HEK293T (cell line): ENCODE measurements at regions not wholly inside any gene's neighbourhood (a gene's known extent, or its start where the extent isn't known, plus 50 kb on each side); places are given as distances from the start of the nearest gene placed in this dataset.
"Not testable (repeated sequence)": the region's sequence is repeated elsewhere in the genome, so short reads cannot be mapped to it uniquely, and the experiment has no call there.

ENCODE experiments used
- CTCF ChIA-PET: fragments of 350-600 bp; formaldehyde crosslinking; extraction: SDS; loops from one replicate; lab custom pipeline; 2021; ENCODE audit warnings: antibody characterized with exemption, inconsistent platforms; lab: Yijun Ruan, JAX
- POLR2A ChIA-PET: fragments of 350-600 bp; formaldehyde crosslinking; extraction: SDS; loops from one replicate; lab custom pipeline; 2020; ENCODE audit warnings: antibody characterized with exemption, inconsistent platforms; lab: Yijun Ruan, JAX
- DNase-seq: peaks from one replicate; pipeline ENCODE4 v3.0.0; 2012; ENCODE audit warnings: mixed read lengths; ENCODE audit errors: extremely low spot score
- ARNT ChIP-seq: fragments of 450-650 bp; IDR thresholded peaks from 2 replicates; pipeline ENCODE4 v1.6.1; 2017; ENCODE audit warnings: mild to moderate bottlenecking
- BHLHE40 ChIP-seq: fragments of 450-650 bp; IDR thresholded peaks from 2 replicates; pipeline ENCODE4 v1.6.1; 2016; ENCODE audit warnings: mild to moderate bottlenecking, moderate library complexity, borderline replicate concordance
- CTBP1 ChIP-seq: fragments of 450-650 bp; IDR thresholded peaks from 2 replicates; pipeline ENCODE4 v1.6.1; 2016; ENCODE audit warnings: borderline replicate concordance
- ELF4 ChIP-seq: fragments of 450-650 bp; IDR thresholded peaks from 2 replicates; pipeline ENCODE4 v1.6.1; 2017; ENCODE audit warnings: antibody characterized with exemption
- FOXA1 ChIP-seq: fragments of 450-650 bp; IDR thresholded peaks from 2 replicates; pipeline ENCODE4 v1.6.1; 2016; ENCODE audit warnings: mild to moderate bottlenecking
- FOXK2 ChIP-seq: fragments of 450-650 bp; IDR thresholded peaks from 2 replicates; pipeline ENCODE4 v1.6.1; 2016; ENCODE audit warnings: mild to moderate bottlenecking
- FOXM1 ChIP-seq: fragments of 450-650 bp; IDR thresholded peaks from 2 replicates; pipeline ENCODE4 v1.6.1; 2017; ENCODE audit warnings: mild to moderate bottlenecking, borderline replicate concordance
- HDGF ChIP-seq: fragments of 450-650 bp; IDR thresholded peaks from 2 replicates; pipeline ENCODE4 v1.6.1; 2017; ENCODE audit warnings: antibody characterized with exemption, borderline replicate concordance
- L3MBTL2 ChIP-seq: fragments of 450-650 bp; conservative IDR thresholded peaks from 2 replicates; pipeline ENCODE4 v1.6.1; 2016; ENCODE audit warnings: mild to moderate bottlenecking
- LEF1 ChIP-seq: fragments of 450-650 bp; IDR thresholded peaks from 2 replicates; pipeline ENCODE4 v1.6.1; 2017; ENCODE audit warnings: mild to moderate bottlenecking, borderline replicate concordance
- NFRKB ChIP-seq: fragments of 450-650 bp; IDR thresholded peaks from 2 replicates; pipeline ENCODE4 v1.6.1; 2016; ENCODE audit warnings: mild to moderate bottlenecking, moderate library complexity
- SP1 ChIP-seq: fragments of 450-650 bp; IDR thresholded peaks from 2 replicates; pipeline ENCODE4 v1.6.1; 2017
- SUZ12 ChIP-seq: fragments of 450-650 bp; IDR thresholded peaks from 2 replicates; pipeline ENCODE4 v1.6.1; 2016; ENCODE audit warnings: mild to moderate bottlenecking
- TARDBP ChIP-seq: fragments of 450-650 bp; IDR thresholded peaks from 2 replicates; pipeline ENCODE4 v1.6.1; 2016
- ZNF384 ChIP-seq: fragments of 450-650 bp; IDR thresholded peaks from 2 replicates; pipeline ENCODE4 v1.6.1; 2016
- TF ChIP-seq, protein P1 (sequence below): fragments of 450-650 bp; IDR thresholded peaks from 2 replicates; pipeline ENCODE4 v1.6.1; 2016

DNA sequence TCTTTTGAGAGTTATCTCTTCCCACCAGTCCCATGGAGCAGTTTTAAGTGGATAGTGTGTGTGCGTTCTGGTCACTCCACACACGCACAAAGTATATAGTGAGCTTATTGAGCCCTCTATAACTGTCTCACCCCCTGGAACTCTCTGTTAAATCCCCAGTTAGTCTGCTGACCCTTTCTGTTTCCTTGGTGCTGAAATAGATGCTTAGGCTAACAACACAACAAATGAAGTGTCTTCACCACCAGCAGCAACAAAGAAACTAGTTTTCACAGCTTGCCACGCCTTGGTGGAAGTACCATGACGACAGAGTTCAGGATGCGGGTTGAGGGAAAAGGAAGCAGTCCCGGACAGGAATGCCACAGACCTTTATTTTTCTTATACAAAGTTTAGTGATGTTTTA, 203.5 kb upstream of the TMEFF2 start:
- TF ChIP-seq CTBP1 (no peak), L3MBTL2 (no peak), TARDBP (no peak), ZNF384 (no peak), BHLHE40 (no peak), SUZ12 (no peak), HDGF (no peak), ELF4 (no peak)
- POLR2A ChIA-PET, result no interaction called here
- CTCF ChIA-PET, result no interaction called here
- DNase-seq, result no peak

DNA sequence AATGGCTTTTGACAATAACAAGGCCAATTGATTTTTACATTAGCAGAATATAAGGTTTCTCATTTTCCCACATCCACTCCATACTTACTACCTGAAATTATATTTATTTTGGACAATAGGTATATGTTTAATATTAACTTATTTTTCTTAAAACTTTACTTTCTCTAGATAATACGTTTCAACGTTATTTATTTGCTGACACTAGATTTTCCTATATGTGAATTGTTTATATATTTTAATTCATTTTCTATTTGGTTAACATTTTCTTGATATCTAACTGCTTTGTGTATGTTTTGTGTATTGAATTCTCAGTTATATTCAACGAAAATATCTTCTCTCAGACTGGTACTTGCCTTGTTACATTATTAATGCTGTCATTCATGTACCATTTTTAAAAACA, 199.9 kb upstream of the TMEFF2 start:
- DNase-seq, result no peak
- TF ChIP-seq FOXM1 (no peak), BHLHE40 (no peak), TARDBP (no peak)
- ChIA-PET CTCF (no interaction called here), POLR2A (no interaction called here)

DNA sequence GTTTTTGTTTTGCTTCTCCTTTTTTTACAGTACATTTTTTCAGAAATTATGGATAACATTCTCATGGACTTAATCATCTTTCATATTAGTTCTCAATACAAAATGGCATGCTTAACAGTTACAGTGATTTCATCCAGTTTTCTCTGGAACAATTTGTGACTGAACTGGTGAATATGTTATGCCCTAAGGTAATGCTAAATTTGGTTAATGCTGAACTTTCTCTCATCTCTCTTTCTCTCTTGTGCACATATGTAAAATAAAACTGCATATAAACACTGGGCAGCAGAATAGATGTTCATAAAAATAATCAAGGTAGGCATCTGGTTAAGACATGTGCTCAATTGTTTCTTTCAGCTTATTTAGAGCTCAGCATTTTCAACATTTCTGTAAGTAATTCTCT, 196.3 kb upstream of the TMEFF2 start:
- CTCF ChIA-PET, result no interaction called here
- TF ChIP-seq, protein P1, sequence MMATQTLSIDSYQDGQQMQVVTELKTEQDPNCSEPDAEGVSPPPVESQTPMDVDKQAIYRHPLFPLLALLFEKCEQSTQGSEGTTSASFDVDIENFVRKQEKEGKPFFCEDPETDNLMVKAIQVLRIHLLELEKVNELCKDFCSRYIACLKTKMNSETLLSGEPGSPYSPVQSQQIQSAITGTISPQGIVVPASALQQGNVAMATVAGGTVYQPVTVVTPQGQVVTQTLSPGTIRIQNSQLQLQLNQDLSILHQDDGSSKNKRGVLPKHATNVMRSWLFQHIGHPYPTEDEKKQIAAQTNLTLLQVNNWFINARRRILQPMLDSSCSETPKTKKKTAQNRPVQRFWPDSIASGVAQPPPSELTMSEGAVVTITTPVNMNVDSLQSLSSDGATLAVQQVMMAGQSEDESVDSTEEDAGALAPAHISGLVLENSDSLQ, result no peak
- TF ChIP-seq ARNT (no peak), FOXM1 (no peak), FOXK2 (no peak), SP1 (no peak), NFRKB (no peak), HDGF (no peak)
- POLR2A ChIA-PET, result no interaction called here
- DNase-seq, result no peak

DNA sequence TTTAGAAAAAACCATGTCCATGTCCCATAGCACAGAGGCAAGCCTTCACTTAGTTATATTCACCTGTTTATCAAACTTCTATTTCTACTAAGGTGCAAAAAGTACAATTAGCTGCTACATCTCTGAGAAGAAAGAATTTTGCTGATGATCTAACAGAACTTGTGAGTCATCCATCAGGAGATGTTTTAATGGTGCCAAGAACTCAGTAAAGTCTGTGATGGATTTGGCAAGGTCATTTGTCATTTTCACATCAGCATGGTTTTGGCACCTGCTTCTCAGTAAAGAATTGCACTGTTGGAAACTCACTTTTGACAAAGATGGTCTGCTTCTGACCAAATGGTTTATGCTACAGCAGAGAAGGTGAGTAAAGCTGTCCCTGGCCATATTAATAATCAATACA, 195.7 kb upstream of the TMEFF2 start:
- ChIA-PET CTCF (no interaction called here), POLR2A (no interaction called here)
- no peak for DNase-seq
- TF ChIP-seq SP1 (no peak), NFRKB (no peak), HDGF (no peak), FOXA1 (no peak), LEF1 (no peak), FOXM1 (no peak), BHLHE40 (no peak), ZNF384 (no peak), FOXK2 (no peak), ELF4 (no peak), SUZ12 (no peak), L3MBTL2 (no peak), CTBP1 (no peak), ARNT (no peak), TARDBP (no peak)
- TF ChIP-seq, protein P1, result no peak

DNA sequence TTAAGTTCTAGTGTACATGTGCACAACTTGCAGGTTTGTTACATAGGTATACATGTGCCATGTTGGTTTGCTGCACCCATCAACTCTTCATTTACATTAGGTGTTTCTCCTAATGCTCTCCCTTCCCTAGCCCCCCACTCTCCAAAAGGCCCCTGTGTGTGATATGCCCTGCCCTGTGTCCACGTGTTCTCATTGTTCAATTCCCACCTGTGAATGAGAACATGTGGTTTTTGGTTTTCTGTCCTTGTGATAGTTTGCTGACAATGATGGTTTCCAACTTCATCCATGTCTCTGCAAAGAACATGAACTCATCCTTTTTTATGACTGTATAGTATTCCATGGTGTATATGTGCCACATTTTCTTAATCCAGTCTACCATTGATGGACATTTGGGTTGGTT, 189.5 kb upstream of the TMEFF2 start:
- CTCF ChIA-PET, DNase-seq, POLR2A ChIA-PET: not testable (repeated sequence)

DNA sequence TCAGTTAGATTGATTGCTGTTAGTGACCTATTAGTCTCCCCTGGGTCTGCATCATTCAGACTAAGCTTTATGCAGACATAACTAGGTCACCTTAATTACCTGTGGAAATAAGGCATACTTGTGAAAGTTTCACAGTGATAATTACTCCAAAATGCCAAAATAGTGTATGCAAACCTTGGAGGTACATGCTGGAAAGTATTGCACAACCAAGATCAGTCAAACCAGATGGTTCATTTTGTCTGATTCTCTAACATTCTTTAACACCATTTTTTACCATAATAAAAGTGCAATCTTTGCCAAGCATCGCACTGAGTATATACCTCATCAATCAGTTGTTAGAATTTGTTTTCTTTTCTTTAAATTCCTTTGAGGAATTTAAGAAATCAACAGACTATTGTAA, 186.3 kb upstream of the TMEFF2 start:
- no peak for DNase-seq
- CTCF ChIA-PET, result no interaction called here
- POLR2A ChIA-PET, result no interaction called here
- TF ChIP-seq NFRKB (no peak), CTBP1 (no peak), L3MBTL2 (no peak), ELF4 (no peak), BHLHE40 (no peak), HDGF (no peak), ZNF384 (no peak), FOXA1 (no peak), FOXM1 (no peak), SP1 (no peak)

DNA sequence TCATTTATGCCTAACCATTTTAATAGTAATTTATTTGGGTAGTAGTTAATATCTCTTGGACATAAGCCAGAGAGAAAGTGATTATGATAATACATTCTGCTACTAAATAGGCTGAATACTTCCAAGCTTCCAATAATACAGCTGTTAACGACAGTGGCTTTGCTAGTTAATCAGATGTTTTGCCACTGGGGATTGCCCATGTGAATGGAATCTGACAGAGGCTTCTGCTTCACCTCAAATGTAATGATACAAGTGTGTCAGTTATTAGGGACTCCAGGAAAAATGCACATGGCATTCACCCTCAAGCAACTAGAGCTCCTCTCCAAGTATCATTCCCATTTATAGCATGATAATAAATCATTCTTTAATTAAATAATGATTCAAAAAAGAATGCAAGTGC, 185.0 kb upstream of the TMEFF2 start:
- CTCF ChIA-PET, result no interaction called here
- DNase-seq, result no peak
- no peak for TF ChIP-seq NFRKB
- TF ChIP-seq, protein P1, result no peak
- no peak for TF ChIP-seq SP1
- TF ChIP-seq LEF1, result no peak
- no peak for TF ChIP-seq ARNT
- TF ChIP-seq BHLHE40, result no peak
- POLR2A ChIA-PET, result no interaction called here

DNA sequence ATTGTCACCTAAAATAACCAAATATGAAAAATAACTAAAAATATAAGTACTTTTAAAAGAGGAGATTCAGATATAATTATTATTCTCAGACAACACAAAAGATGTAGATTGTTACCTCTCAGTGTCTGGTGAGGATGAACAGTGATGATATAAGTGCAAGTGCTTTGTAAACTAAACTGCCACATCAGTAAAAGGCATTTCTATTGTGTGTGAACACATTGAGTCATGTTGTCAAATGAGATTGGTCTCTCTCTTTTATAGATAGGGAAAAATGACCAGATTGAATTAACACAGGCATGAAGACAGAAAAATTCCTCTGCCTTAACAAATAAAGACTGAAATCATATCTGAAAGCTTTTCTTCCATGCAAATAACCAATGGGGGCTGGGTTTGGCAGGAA, 182.4 kb upstream of the TMEFF2 start:
- TF ChIP-seq ZNF384 (no peak), CTBP1 (no peak), ELF4 (no peak), L3MBTL2 (no peak), LEF1 (no peak), FOXK2 (no peak), HDGF (no peak), NFRKB (no peak), FOXA1 (no peak), ARNT (no peak), TARDBP (no peak), FOXM1 (no peak), BHLHE40 (no peak), SP1 (no peak), SUZ12 (no peak)
- TF ChIP-seq, protein P1, result no peak
- DNase-seq, result no peak
- ChIA-PET CTCF (no interaction called here), POLR2A (no interaction called here)
